Stimulated activated CD4-positive, alpha-beta T cell treated with anti-CD3 and anti-CD28 coated beads, Interleukin-15, amount 100 ng/mL, for 24 hours (primary cell): ENCODE measurements at regions not wholly inside any gene's neighbourhood (a gene's known extent, or its start where the extent isn't known, plus 50 kb on each side); places are given as distances from the start of the nearest gene placed in this dataset.
"Not testable (repeated sequence)": the region's sequence is repeated elsewhere in the genome, so short reads cannot be mapped to it uniquely, and the experiment has no call there.

Experiments
- DNase-seq: peaks from one replicate; pipeline ENCODE4 v3.0.0-alpha.2; 2020

DNA sequence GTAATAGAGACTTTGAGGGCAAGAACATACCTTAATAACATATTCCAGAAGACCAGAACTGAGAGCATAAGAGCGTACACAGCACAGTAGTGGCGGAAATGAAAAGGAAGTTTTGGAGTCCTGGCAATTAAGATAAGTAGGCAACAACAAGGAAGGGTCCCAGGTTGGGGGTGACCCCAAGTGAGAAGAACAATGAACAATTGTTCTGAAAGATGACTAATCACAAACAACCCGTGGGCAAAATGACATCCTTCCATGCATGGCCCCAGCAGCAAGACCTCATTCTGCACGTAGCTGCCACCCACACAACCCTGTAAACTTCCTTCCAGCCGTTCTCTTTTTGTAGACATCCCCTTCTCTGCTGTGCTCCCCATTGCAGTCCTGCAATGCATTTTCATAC, 384.4 kb upstream of the PABPC4L start:
- no peak for DNase-seq

DNA sequence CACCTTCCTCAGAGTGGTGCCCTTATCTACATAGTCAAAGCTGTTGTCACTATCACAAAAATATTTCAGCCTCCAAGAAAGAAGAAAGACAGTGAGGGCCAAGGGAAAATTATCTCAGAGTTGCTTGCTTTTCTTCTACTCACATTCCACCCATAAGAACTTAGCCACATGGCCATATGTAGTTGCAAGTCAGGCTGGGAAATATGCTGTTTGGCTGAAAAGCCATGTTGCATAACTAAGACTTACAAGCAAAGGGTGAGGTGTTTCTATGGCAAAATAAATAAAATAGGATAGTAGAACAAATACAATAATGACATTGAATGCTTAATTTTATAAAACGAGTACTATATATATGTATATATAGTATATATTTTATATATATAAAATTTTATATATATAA, 365.9 kb upstream of the PABPC4L start:
- no peak for DNase-seq

DNA sequence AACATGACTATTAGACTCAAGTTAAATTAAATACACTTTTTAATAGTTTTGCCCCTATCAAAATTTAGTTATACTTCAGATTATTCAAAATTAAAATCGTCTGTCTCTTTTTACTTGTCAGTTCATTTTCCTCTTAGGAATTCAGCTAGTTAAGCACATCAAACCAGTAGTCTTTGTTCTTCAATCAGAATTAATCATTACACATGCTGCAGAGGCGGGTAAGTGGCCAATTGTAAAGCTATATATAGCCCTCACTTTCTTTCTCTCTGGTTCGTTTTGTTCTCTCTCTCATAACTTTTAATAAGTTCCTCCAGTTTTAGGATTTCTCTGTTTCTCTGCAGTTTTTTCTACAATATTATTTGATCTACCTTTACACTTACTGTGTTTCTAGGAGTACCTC, 359.1 kb upstream of the PABPC4L start:
- no peak for DNase-seq

DNA sequence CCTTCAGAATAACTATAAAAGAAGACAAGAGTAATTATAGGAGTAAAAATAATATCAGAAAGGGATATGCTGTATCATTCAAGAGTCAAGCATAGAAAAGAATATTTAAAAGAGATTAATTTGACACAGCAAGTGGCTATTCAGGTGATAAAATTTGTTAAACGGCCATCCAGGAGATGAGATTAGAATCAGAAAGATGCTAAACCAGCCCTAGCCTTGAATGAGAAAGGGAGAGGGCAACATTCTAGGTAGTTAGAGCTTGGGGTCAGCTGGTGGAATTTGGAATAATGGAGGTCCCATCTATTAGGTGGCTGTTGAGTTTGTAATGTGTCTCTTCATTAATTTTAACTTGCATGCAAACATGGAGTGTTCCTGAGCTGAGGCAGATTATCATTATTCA, 350.5 kb upstream of the PABPC4L start:
- DNase-seq: no peak

DNA sequence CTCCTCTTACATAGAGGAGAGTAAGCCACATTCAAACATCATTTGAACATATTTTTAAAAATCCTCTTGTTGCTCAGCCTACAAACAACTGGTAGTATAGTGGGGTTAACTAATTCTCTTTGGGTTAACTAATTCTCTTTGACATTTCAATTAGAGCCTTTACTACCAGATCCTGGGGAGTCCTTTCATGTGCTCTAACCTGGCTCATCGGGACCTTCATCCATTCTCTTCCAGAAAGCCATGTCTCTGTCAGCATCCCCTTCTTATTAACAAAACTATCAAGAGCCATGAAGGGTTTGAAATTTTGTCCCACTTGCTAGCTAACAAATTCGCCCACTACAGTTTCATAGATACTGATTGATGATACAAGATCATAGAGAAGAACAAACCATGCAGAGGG, 349.8 kb upstream of the PABPC4L start:
- no peak for DNase-seq

DNA sequence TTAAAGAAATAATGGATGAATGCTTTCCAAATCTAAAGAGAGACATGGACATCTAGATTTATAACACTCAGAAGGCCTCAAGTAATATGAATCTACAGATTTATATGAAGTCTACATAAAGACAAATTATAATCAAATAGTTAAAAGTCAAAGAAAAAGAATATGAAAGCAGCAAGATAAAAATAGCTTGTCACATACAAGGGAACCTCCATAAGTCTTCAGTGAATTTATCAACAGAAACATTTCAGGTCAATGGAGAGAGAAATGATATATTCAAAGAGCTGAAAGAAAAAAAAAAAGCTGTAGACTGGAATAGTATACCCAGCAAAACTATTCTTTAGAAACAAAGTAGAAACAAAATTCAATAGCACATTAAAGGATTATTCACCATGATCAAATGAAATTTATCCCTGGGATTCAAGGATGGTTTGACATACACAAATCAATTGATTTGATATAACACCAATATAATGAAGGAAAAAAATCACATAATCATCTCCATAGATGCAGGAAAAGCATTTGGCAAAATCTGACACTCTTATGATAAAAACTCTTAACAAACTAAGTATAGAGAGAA, 346.6 kb upstream of the PABPC4L start:
- DNase-seq: no peak

DNA sequence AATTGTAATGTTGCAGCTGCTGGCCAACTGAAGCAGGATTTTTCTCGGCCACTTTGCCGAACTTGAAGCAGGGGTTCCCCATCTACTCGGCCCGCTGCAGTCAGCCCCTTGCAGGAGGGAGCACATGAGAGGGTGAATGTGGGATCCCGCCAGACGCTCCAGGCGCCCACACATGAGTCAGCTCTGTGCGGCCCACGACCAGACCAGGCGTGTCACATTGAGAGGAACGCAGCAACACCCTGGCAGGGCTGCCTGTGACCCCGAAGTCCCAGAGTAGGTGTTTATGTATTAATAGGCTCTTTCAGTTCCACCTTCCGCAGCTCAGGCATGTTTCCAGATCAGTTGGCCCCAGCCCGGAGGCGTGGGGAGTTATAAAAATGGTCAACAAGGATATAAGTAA, 344.7 kb upstream of the PABPC4L start:
- no peak for DNase-seq

DNA sequence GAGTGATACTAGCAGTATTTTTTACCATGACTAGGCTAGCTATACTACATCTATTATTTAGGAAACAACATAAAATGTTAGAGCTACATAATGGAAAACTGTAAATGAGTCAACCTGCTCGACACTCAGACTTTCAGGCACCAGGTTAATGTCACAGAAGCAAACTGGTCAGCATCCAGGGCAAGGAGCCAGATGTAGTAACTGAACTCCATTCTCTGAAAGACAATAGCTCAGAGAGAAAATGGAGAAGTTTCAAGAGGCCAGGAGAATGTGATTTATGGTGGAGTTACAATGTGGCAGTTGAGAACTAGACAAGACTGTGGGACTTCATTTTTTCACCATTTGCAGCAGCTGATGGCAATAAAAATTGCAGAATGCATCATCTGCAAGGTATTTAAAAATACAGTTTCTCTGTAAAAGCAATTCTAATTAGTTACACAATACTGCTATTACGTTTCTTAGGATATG, 342.7 kb upstream of the PABPC4L start:
- no peak for DNase-seq

DNA sequence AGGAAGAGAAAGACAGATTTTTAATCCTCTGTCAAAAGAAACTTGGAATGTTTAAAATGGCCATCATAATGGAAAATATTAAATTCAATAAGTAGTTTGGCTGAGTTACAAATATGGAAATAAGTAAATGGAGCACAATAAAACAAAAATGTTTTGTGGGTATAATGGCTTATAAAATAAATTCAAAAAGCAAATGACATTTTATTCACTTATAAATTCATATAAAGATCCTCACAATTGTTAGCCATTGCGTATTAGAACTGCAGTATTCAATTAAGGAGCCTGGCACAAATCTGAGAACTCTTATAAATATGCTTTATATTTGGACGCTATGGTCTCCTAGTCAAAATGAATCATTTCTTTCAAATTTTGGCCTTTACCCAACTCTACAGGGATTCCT, 339.0 kb upstream of the PABPC4L start:
- no peak for DNase-seq

DNA sequence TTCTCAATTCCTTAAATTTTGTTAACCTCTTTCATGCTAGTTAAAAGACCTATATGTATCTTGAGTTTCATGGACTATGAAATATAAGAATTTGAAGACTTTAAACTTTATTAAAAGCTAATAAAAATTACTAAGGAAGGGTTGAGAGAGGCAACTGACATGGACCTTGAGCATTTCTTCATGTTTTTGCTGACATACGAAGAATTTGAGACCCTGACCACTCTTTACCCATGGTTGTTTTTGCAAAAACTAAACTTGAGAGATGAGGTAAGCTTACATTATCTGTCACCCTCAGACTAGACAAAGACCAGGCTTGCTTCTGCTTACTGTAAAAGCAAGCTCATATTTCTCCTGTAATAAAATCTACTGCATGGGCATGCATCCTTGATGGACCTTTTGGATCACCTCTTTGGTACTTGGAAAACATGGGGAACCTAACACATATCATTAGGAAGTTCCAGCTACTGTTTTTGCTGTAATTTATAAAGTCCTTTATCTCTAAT, 338.2 kb upstream of the PABPC4L start:
- DNase-seq: no peak

DNA sequence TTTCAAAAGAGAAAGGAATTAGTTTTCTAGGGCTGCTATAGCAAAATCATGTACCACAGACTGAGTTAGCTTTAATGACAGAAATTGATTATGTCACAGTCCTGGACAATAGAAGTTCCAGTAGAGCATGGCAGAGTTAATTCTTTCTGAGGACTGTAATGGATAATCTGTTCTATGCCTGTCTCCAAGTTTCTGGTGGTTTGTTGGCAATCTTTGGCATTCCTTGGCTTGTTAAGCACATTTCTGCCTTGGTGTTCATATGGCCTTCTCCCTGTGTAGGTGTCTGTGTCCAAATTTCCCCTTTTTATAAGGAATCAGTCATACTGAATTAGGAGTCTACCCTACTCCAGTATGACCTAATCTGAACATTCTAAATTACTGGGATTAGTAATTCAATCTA, 336.1 kb upstream of the PABPC4L start:
- DNase-seq: no peak

DNA sequence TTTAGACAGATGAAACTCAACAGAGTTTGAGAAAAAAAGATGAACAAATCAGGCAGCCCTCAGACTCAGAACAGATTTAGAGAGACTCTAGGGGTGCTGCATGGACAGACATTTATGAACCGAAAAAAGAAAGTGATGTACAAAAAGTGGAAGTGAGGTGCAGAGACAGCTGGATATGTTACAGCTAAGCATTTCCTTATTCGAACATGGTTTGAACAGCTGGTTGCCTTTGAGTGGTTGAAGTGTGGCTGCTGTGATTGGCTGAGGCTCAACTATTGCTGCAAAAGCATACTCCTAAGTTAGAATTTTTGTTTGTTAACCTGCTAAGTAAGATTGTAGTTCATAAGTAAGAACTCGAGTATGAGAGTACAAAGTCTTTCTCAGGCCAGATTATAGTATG, 331.5 kb upstream of the PABPC4L start:
- no peak for DNase-seq

DNA sequence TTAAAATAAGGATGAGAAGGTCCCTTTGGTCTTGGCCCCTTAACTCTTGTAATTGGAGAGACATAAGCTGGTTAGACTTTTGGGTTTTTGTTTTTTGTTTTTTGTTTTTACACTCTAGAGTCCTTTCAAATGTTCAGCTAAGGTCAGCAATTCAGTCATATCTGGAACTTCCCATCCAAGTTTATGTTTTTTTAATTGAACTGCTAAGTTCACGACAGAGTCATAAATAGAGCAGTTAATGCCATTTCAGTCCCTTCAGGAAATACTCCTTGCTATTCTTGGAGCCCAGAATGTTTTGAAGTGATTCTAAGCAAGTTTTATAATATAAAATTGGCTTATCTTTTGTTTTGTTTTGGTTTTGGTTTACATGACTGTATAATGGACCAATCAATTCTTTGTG, 329.4 kb upstream of the PABPC4L start:
- no peak for DNase-seq

DNA sequence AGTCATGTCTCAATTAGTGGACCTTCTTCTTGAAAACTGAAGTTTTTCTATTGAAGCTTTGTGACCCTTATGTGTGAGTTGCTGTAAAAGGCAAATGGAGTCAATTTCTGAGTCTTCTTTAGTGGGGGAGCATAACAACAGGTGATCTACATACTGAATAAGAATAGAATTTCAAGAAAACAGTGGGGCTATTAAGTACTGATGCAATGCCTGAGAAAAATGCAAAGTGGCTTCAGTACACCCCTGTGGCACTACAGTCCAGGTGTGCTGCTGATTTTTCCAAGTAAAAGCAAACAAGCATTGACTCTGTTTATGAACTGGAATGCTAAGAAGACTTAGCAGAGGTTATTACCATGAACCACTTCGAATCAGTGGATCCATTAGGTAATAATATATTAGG, 328.0 kb upstream of the PABPC4L start:
- no peak for DNase-seq

DNA sequence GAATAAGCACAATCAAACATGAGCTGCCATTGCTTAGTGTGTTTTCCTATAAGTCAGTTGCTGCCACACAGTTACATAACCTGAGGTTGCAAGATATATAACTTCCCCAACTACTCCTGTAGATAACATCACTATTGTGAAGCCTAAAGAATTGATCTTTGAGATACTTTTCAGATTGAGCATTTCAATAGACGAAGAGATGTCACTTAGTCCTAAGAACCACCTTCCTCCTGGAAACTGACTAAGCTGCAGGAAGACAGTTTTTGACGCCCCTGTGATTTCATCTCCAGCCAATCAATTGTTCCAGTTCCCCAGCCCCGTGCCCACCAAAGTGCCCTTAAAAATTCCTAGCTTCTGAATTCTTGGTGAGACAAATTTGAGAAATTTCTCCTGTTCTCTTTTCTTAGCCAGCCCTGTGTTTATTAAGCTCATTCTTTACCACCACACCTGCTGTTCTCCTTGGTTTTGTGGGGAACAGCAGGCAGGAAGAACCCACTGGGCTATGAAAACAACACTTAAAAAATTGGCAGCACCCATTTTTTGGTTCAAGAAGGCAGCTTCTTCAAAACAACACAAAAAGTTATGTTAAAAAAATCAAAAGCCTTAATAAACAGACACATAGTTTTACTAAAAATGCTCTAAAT, 317.1 kb upstream of the PABPC4L start:
- DNase-seq: no peak

DNA sequence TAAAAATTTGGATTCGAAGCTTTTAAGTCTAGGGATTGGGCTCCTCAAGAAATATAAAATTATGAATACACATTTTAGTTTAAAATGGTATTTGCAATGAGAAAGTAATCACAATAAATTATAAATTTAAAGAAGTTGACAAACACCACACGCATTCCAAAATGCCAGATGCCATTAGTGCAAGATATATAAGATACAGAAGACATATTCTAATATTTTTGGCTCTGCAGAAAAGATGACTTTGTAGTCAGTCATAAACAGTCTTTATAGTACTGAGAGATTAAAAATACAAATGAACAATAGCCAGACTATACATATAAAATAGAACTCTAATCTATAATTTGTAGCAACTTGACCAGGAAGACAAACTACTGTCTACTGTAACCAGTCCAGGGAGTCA, 309.0 kb upstream of the PABPC4L start:
- DNase-seq: no peak

DNA sequence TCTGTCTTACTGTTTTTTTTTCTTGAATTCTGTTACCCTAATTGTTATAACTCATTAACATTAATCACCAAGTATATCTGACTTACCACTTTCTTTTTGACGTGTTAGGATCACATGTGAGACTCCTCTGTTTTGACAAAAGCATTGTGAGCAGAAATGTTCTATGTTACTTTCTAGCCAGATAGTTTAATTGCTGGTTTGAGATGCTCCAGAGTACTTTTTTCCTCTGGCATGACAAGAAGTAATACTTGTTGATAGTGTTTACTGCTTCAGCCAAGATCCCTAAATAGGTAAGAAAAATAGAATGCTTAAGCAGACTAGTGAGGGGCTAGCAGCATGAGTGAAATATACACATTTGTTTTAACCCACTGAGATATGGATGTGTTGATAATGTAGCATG, 303.9 kb upstream of the PABPC4L start:
- DNase-seq: no peak

DNA sequence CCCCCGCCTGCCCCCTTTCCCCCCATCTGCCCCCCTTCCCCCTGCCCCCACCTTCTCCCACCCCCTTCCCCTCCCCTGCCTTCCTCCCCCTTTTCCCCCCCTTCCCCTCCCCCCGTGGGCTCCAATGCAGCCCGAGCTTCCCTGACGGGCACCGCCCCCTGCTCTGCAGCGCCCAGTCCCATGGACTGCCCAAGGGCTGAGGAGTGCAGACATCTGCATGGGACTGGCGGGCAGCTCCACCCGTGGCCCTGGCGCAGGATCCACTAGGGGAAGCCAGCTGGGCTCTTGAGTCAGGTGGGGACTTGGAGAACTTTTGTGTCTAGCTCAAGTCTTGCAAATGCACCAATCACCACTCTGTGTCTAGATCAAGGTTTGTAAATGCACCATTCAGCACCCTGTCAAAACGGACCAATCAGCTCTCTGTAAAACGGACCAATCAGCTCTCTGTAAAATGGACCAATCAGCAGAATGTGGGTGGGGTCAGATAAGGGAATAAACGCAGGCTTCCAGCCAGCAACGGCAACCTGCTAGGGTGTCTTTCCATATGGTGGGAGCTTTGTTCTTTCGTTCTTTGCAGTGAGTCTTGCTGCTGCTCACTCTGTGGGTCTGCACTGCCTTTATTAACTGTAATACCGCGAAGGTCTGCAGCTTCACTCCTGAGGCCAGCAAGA, 300.5 kb upstream of the PABPC4L start:
- DNase-seq: no peak

DNA sequence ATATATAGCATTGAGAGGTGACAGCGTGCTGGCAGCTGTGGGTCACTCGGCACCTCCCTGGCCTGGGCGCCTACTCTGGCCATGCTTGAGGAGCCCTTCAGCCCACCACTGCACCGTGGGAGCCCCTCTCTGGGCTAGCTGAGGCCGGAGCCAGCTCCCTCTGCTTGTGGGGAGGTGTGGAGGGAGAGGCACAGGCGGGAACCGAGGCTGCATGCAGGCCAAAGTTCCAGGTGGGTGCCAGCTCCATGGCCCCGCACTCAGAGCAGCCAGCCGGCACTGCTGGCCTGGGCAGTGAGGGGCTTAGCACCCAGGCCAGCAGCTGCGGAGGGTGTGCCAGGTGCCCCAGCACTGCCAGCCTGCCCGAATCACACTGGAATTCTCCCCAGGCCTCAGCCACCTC, 299.9 kb upstream of the PABPC4L start:
- not testable (repeated sequence) for DNase-seq

DNA sequence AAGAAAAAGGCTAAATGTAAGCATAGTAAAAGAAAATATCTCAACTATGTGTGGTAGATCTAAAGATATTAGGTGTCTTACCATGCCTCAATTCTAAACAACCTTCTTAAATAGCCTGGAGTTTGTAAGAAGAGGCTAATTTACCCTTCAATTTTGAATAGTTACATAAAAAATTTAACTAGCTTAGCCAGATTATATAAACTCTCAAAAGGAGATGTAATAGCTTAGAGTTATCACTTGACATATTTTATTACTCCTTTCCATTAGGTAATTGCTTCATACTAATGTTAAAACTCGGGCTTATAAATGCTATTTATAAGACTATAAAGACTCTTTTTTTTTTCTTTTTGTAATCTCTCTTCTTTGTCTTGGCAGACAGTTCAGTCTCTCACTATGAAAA, 297.5 kb upstream of the PABPC4L start:
- no peak for DNase-seq

DNA sequence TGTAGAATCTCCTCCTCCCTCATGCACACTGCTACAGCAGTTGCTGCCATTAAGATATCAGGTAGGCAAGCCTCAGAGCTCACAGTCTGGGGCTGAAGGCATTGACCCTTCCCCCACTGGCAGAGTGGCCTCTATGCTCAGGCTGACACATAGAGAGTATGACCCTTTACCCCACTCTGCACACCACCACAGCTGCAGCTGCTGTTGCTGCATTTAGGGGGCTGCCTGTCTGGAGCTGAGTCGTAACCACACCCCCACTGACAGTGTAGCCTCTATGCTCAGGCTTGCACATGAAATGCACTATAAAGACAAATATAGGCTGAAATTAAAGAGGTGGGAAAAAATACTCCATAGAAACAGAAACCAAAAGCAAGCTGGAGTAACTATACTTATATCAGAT, 289.3 kb upstream of the PABPC4L start:
- DNase-seq: no peak

DNA sequence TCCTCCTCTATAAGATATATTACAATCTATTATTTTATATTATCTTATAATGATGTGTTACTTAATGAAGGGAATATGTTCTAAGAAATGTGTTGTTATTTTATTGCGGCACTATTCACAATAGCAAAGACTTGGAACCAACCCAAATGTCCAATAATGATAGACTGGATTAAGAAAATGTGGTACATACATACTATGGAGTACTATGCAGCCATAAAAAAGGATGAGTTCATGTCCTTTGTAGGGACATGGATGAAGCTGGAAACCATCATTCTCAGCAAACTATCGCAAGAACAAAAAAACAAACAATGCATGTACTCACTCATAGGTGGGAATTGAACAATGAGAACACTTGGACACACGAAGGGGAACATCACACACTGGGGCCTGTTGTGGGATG, 281.9 kb upstream of the PABPC4L start:
- DNase-seq: not testable (repeated sequence)

DNA sequence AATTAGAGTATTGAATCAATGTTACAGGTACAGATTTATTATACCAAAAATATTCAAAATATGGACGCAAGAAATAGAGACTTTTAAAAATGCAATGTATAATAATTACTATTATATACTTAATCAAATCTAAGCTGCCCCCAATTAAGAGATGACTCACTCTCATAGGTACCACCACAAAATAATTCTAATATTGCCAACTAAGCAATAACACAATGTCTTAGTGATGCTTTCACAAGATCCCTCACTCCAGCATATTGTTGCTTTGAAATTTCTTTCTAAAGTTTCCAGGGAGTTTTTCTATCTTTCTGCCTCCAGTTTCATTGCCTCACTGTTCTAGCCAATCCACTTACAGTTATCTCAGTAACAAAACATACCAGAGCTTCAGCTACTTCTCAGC, 270.0 kb upstream of the PABPC4L start:
- no peak for DNase-seq

DNA sequence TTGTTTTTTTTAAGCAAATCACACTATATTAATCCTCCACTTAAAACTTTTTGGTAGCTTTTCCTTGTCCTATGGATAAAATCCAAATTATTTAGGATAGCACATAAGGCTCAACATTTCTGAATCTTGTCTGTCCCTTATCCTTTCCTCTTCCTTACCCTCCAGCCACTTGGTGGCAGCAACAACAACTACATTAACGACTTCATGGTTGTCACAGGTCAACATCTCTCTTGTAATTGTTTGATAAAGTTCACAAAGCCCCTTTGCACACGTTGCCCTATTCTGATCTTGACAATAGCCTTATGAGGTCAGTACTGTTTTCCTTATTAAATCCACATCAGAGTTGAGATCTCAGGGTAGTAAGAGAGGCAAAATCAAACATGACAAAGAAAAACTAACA, 269.0 kb upstream of the PABPC4L start:
- no peak for DNase-seq

DNA sequence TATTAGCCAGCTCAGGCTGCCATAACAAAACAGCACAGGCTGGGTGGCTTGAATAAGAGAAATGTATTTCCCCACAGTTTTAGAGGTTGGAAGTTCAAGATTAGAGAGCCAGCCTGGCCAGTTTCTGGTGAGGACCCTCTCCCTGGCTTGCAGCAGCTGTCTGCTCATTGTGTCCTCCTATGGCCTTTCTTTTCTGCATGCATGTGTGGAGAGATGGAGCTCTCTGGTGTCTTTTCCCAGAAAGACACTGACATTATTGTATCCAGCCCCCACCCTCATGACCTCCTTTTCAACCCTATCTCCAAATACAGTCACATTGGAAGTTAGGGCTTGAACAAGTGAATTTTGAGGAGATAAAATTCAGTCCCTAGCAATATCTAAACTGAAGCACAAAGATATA, 263.8 kb upstream of the PABPC4L start:
- no peak for DNase-seq
